ENCODE measurements at regions not wholly inside any gene's neighbourhood (a gene's known extent, or its start where the extent isn't known, plus 50 kb on each side); places are given as distances from the start of the nearest gene placed in this dataset.

DNA sequence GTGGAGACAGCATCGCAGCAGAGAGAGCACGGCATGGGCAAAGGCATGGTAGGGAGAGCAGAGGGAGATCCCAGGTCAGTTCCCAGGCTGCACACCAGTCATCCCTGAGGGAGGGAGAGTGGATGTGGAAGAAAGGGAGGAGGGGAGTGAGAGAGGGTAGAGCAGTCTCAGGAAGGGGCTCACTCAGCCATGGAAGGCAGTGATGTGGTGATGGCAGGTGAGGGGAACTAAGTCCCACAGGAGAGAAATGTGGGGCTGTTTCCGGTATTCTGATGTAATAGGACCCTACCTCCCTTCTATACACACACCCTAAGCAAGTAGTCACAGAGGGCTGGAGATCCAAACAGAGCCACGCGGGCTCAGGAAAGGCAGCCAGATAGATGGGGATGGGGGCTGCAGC lies 500.3 kb upstream of the CDH11 start (continued):
- TF ChIP-seq, protein P1, sequence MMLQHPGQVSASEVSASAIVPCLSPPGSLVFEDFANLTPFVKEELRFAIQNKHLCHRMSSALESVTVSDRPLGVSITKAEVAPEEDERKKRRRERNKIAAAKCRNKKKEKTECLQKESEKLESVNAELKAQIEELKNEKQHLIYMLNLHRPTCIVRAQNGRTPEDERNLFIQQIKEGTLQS (IDR thresholded peaks at IDR 0.05) = no peak
- TF ChIP-seq CBX3 (IDR thresholded peaks at IDR 0.05; ENCODE audit: low read depth) = no peak
- TF ChIP-seq YY1 (IDR thresholded peaks at IDR 0.05; ENCODE audit: extremely low read depth, insufficient replicate concordance, low read depth, low read length) = no peak
- no peak for TF ChIP-seq JUND (IDR thresholded peaks at IDR 0.05)

DNA sequence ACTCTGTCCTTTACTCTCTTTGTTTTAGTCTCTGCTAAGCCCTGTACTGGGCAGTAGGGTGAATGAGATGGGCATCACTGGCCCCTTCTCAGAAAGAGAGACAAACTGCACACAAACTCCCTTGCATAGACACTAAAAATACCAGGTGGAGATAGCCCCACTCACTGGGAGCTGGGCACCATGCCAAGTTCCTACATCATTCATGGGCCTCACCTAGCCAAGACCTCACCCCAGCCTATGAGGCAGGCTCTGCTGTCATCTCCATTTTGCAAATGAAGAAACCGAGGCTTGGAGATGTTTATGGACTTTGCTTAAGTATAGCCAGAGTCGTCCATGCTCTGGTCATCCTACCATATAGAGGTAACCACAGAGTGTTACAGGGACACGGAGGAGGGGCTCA lies 499.8 kb upstream of the CDH11 start:
- Histone ChIP-seq H3K27ac (ENCODE audit: low read depth, low read length) (no peak overlapping the region), H3K9me2 (ENCODE audit: insufficient read depth) (no peaks in the 10 kb centered on the region), H3K9me3 (ENCODE audit: control insufficient read depth in 1 of 2, insufficient read depth in 1 of 2, low read depth in 1 of 2, low read length in 2 of 2) (no peaks in the 10 kb centered on the region; a peak in 2 of 4 replicates), H2AFZ (ENCODE audit: low read depth, low read length, poor library complexity, severe bottlenecking) (no peak overlapping the region), H3K4me2 (ENCODE audit: low read length) (no peak overlapping the region), H3K4me3 (replicated peaks in 1 of 2; ENCODE audit: low read depth in 1 of 2, low read length in 2 of 2) (no peak overlapping the region), H3K4me1 (ENCODE audit: control insufficient read depth in 1 of 2, insufficient read depth in 2 of 2, low read length in 2 of 2) (no peaks in the 10 kb centered on the region), H3K79me2 (ENCODE audit: insufficient read depth, low read length) (no peaks in the 10 kb centered on the region), H4K20me1 (ENCODE audit: insufficient read depth) (no peaks in the 10 kb centered on the region), H3K27me3 (ENCODE audit: insufficient read depth, low read length) (no peaks in the 10 kb centered on the region), H3K36me3 (ENCODE audit: control insufficient read depth in 1 of 2, insufficient read depth in 2 of 2, low read length in 2 of 2) (no peaks in the 10 kb centered on the region), H3K9ac (ENCODE audit: low read length) (no peak overlapping the region)
- DNase-seq (ENCODE audit: low read depth, low spot score) (no peak), ATAC-seq (no peak)
- intact Hi-C loops (cut with micrococcal nuclease) = no loop called here
- POLR2A ChIA-PET = no interaction called here
- CTCF ChIA-PET = no interaction called here
- RAD21 ChIA-PET (ENCODE audit: low non-redundant PET in 1 of 2, low total read pairs in 2 of 2, uncharacterized antibody in 2 of 2, unreplicated experiment in 2 of 2) = no interaction called here
- no TSS peak for BruUV-seq (replicated peaks)
- TF ChIP-seq, protein P2, sequence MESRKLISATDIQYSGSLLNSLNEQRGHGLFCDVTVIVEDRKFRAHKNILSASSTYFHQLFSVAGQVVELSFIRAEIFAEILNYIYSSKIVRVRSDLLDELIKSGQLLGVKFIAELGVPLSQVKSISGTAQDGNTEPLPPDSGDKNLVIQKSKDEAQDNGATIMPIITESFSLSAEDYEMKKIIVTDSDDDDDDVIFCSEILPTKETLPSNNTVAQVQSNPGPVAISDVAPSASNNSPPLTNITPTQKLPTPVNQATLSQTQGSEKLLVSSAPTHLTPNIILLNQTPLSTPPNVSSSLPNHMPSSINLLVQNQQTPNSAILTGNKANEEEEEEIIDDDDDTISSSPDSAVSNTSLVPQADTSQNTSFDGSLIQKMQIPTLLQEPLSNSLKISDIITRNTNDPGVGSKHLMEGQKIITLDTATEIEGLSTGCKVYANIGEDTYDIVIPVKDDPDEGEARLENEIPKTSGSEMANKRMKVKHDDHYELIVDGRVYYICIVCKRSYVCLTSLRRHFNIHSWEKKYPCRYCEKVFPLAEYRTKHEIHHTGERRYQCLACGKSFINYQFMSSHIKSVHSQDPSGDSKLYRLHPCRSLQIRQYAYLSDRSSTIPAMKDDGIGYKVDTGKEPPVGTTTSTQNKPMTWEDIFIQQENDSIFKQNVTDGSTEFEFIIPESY (IDR thresholded peaks at IDR 0.05; ENCODE audit: extremely low read depth, insufficient replicate concordance, low read length) = no peak
- TF ChIP-seq ZFX (IDR thresholded peaks at IDR 0.05) (no peak), CBX3 (IDR thresholded peaks at IDR 0.05; ENCODE audit: low read depth) (no peak), CEBPB (IDR thresholded peaks at IDR 0.05; ENCODE audit: low read depth) (no peak)
- TF ChIP-seq, protein P3, sequence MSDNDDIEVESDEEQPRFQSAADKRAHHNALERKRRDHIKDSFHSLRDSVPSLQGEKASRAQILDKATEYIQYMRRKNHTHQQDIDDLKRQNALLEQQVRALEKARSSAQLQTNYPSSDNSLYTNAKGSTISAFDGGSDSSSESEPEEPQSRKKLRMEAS (IDR thresholded peaks at IDR 0.05) = no peak
